ENCODE measurements at regions not wholly inside any gene's neighbourhood (a gene's known extent, or its start where the extent isn't known, plus 50 kb on each side); places are given as distances from the start of the nearest gene placed in this dataset.

DNA sequence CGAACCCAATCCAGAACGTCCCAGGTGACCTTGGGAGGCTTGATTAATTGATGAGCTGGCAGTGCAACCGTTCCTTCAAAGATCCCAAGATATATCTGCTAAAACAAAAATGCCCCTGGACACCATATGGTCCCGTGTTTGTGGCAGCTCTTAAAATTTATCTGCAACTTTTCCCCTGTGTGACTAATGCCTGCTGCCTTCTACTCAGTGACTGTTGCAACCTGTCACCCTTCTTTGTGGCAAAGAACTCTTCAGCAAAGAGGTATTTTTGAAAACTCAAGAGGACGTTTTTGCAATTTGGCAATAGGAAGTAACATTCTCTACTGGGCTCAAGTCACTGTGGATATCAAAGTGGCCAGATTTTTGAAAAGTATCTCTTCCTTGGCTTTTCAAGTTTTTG lies 75.8 kb upstream of the SOD3 start:
- Histone ChIP-seq H3K27me3 (ENCODE audit: insufficient read depth) (no peaks in the 10 kb centered on the region), H3K4me1 (ENCODE audit: control insufficient read depth in 1 of 2, insufficient read depth in 2 of 2, low read depth in 1 of 2, low read length in 1 of 2) (no peaks in the 10 kb centered on the region), H2AFZ (ENCODE audit: low read depth) (no peak overlapping the region), H3K36me3 (replicated peaks in 1 of 2; ENCODE audit: control insufficient read depth in 1 of 2, insufficient read depth in 2 of 2, low read length in 1 of 2) (no peaks in the 10 kb centered on the region), H3K4me3 (ENCODE audit: low read depth in 2 of 2, low read length in 1 of 2) (no peak overlapping the region), H3K27ac (ENCODE audit: low read depth in 2 of 2, low read length in 1 of 2) (no peak overlapping the region), H3K9ac (no peak overlapping the region), H3K4me2 (no peak overlapping the region), H4K20me1 (ENCODE audit: insufficient read depth) (no peaks in the 10 kb centered on the region), H3K9me3 (peaks cover 12% of the 10 kb centered on the region; the same call in 1 of the 2 replicates), H3K9me2 (no peaks in the 10 kb centered on the region), H3K79me2 (ENCODE audit: insufficient read depth) (no peaks in the 10 kb centered on the region), H3F3A (replicated peaks; ENCODE audit: insufficient read depth) (no peaks in the 10 kb centered on the region)
- POLR2A ChIA-PET: no interaction called here
- no peak for TF ChIP-seq MEF2A (IDR thresholded peaks at IDR 0.05; ENCODE audit: borderline replicate concordance, low read depth)
- TF ChIP-seq TEAD4 (IDR thresholded peaks at IDR 0.05; ENCODE audit: borderline replicate concordance, insufficient read depth): no peak
- TF ChIP-seq TAF1 (IDR thresholded peaks at IDR 0.05; ENCODE audit: borderline replicate concordance, low read depth, low read length): no peak
- no peak for TF ChIP-seq REST (IDR thresholded peaks at IDR 0.05; ENCODE audit: low read depth, low read length)
- no peak for TF ChIP-seq GABPA (IDR thresholded peaks at IDR 0.05; ENCODE audit: low read depth)
- TF ChIP-seq ELF1 (IDR thresholded peaks at IDR 0.05): no peak
- no peak for TF ChIP-seq RFX5 (IDR thresholded peaks at IDR 0.05; ENCODE audit: low read length)
- TF ChIP-seq TCF12 (IDR thresholded peaks at IDR 0.05): no peak
- TF ChIP-seq FOSL2 (IDR thresholded peaks at IDR 0.05; ENCODE audit: borderline replicate concordance, low read depth): no peak
- TF ChIP-seq FOXJ3 (CRISPR knock-in tag; IDR thresholded peaks at IDR 0.05): no peak
- TF ChIP-seq, protein P1, sequence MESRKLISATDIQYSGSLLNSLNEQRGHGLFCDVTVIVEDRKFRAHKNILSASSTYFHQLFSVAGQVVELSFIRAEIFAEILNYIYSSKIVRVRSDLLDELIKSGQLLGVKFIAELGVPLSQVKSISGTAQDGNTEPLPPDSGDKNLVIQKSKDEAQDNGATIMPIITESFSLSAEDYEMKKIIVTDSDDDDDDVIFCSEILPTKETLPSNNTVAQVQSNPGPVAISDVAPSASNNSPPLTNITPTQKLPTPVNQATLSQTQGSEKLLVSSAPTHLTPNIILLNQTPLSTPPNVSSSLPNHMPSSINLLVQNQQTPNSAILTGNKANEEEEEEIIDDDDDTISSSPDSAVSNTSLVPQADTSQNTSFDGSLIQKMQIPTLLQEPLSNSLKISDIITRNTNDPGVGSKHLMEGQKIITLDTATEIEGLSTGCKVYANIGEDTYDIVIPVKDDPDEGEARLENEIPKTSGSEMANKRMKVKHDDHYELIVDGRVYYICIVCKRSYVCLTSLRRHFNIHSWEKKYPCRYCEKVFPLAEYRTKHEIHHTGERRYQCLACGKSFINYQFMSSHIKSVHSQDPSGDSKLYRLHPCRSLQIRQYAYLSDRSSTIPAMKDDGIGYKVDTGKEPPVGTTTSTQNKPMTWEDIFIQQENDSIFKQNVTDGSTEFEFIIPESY (IDR thresholded peaks at IDR 0.05; ENCODE audit: borderline replicate concordance, low read depth): no peak
- no peak for TF ChIP-seq GATA2 (CRISPR knock-in tag; IDR thresholded peaks at IDR 0.05)
- TF ChIP-seq MAX (IDR thresholded peaks at IDR 0.05; ENCODE audit: low read depth): no peak
- TF ChIP-seq SMC3 (IDR thresholded peaks at IDR 0.05; ENCODE audit: low read depth, low read length): no peak
- WGBS (ENCODE audit: low lambda C conversion rate): 0% methylated on average over 5 of the region's 5 CpGs
- DNase-seq: no peak
- CTCF ChIA-PET: no interaction called here

All from SK-N-SH (cell line).